ENCODE measurements at regions not wholly inside any gene's neighbourhood (a gene's known extent, or its start where the extent isn't known, plus 50 kb on each side); places are given as distances from the start of the nearest gene placed in this dataset.

GRCh38 chr9:82115331-82115730, 126.8 kb downstream of the SPATA31D1 start:
- no TSS peak for BruUV-seq (replicated peaks)
- POLR2A ChIA-PET: no interaction called here
- 0% methylated on average over 1 of the region's 1 CpG for WGBS (ENCODE audit: insufficient coverage, low coverage, missing lambda C conversion rate)

DNA sequence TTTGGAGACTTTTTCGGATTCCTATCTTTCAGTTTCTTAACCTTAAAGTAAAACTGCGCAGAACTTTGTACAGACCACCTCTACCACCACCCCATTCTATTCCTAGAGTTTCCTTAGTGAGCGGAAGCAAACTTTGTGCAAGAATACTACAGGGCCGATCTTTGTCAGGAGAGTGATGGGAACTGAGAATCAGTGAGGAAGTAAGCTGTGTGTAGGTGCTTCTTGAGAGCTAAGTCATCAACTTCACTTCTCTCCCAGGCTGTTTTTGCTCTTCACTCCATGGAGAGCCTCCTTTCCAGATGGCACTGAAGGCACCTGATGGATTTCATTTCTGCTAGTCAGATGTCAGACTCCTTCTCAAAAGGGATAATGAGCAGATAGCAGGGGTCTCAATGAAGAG, 127.3 kb downstream of the SPATA31D1 start:
- ChIA-PET CTCF (ENCODE audit: low intra/inter-chr PET ratio) (no interaction called here), POLR2A (interaction anchor here (0.6 kb wide), 1 partner anchor 1231 kb away, joined by 3 read pairs; no protein-coding TSS in a partner anchor)
- Histone ChIP-seq H3K9ac (ENCODE audit: insufficient read depth in 1 of 2, low read depth in 2 of 2, low read length in 2 of 2) (no peak overlapping the region), H3K36me3 (ENCODE audit: control insufficient read depth, insufficient read depth, low read length) (no peaks in the 10 kb centered on the region), H4K20me1 (replicated peaks; ENCODE audit: control insufficient read depth, insufficient read depth, low read length) (no peaks in the 10 kb centered on the region), H3K79me2 (ENCODE audit: control insufficient read depth, insufficient read depth, low read length) (no peaks in the 10 kb centered on the region), H2AFZ (ENCODE audit: low read depth, low read length) (no peak overlapping the region), H3K4me3 (no peak overlapping the region), H3K9me1 (ENCODE audit: control insufficient read depth, insufficient read depth, low read length) (no peaks in the 10 kb centered on the region), H3K9me3 (replicated peaks; ENCODE audit: control insufficient read depth, insufficient read depth, low read depth, low read length) (no peaks in the 10 kb centered on the region), H3K27me3 (ENCODE audit: control insufficient read depth in 2 of 2, insufficient read depth in 2 of 2, low read length in 2 of 2) (no peaks in the 10 kb centered on the region), H3K27ac (ENCODE audit: extremely low read depth, low read depth, low read length) (no peak overlapping the region), H3K4me1 (replicated peaks in 1 of 2; ENCODE audit: control insufficient read depth in 2 of 2, insufficient read depth in 2 of 2, low read length in 2 of 2) (no peaks in the 10 kb centered on the region), H3K4me2 (ENCODE audit: insufficient read depth, low read length) (no peak overlapping the region)
- intact Hi-C loops (cut with micrococcal nuclease) (no loop called here), in situ Hi-C loops (cut with MboI) (no loop called here)
- no peak for DNase-seq (ENCODE audit: extremely low read depth in 1 of 4, low spot score in 3 of 4)
- TF ChIP-seq RFX5 (IDR thresholded peaks at IDR 0.05; ENCODE audit: low read depth, low read length): no peak
- no peak for TF ChIP-seq RBBP5 (IDR thresholded peaks at IDR 0.05; ENCODE audit: borderline replicate concordance, insufficient read depth, low read length, poor library complexity, severe bottlenecking)
- no peak for TF ChIP-seq NCOA2 (IDR thresholded peaks at IDR 0.05; ENCODE audit: partially characterized antibody in 2 of 2)
- TF ChIP-seq TRIM28 (IDR thresholded peaks at IDR 0.05): no peak
- no peak for TF ChIP-seq FOXK1 (CRISPR knock-in tag; IDR thresholded peaks at IDR 0.05; ENCODE audit: borderline replicate concordance)
- TF ChIP-seq SPI1 (IDR thresholded peaks at IDR 0.05; ENCODE audit: borderline replicate concordance, low read depth, low read length): no peak
- no peak for TF ChIP-seq ZNF707 (CRISPR knock-in tag; conservative IDR thresholded peaks at IDR 0.05)
- TF ChIP-seq GTF2E2 (tag; IDR thresholded peaks at IDR 0.05): no peak
- no peak for TF ChIP-seq SIN3A (IDR thresholded peaks at IDR 0.05; ENCODE audit: borderline replicate concordance in 2 of 2, control insufficient read depth in 1 of 2, low read depth in 2 of 2, low read length in 2 of 2)
- no peak for TF ChIP-seq RAD51 (IDR thresholded peaks at IDR 0.05; ENCODE audit: borderline replicate concordance, low read depth)
- TF ChIP-seq ZNF445 (CRISPR knock-in tag; IDR thresholded peaks at IDR 0.05; ENCODE audit: low read depth): no peak
- no peak for TF ChIP-seq NCOA4 (IDR thresholded peaks at IDR 0.05; ENCODE audit: partially characterized antibody)
- no peak for TF ChIP-seq ZNF79 (CRISPR knock-in tag; IDR thresholded peaks at IDR 0.05; ENCODE audit: low read depth)
- WGBS (ENCODE audit: insufficient coverage, low coverage, missing lambda C conversion rate): 0% methylated on average over 2 of the region's 4 CpGs
- BruUV-seq (replicated peaks): no TSS peak
- ATAC-seq: no peak
- no peak for FAIRE-seq

More at GRCh38 chr9:82115331-82115730, 126.8 kb downstream of the SPATA31D1 start:
- FAIRE-seq (no peak), ATAC-seq (no peak), DNase-seq (ENCODE audit: extremely low read depth in 1 of 4, low spot score in 3 of 4) (no peak)
- no peaks in the 10 kb centered on the region for H4K20me1 ChIP-seq (replicated peaks; ENCODE audit: control insufficient read depth, insufficient read depth, low read length)
- no peaks in the 10 kb centered on the region for H3K27me3 ChIP-seq (ENCODE audit: control insufficient read depth in 2 of 2, insufficient read depth in 2 of 2, low read length in 2 of 2)
- TF ChIP-seq NFE2 (IDR thresholded peaks at IDR 0.05; ENCODE audit: low read depth) (no peak), ZKSCAN8 (CRISPR knock-in tag; IDR thresholded peaks at IDR 0.05) (no peak)
- no peak overlapping the region for H3K4me2 ChIP-seq (ENCODE audit: insufficient read depth, low read length)
- CTCF ChIA-PET (ENCODE audit: low intra/inter-chr PET ratio): no interaction called here
- H3K36me3 ChIP-seq (ENCODE audit: control insufficient read depth, insufficient read depth, low read length): no peaks in the 10 kb centered on the region
- no peak overlapping the region for H3K9ac ChIP-seq (ENCODE audit: insufficient read depth in 1 of 2, low read depth in 2 of 2, low read length in 2 of 2)
- H3K79me2 ChIP-seq (ENCODE audit: control insufficient read depth, insufficient read depth, low read length): no peaks in the 10 kb centered on the region
- no peaks in the 10 kb centered on the region for H3K4me1 ChIP-seq (replicated peaks in 1 of 2; ENCODE audit: control insufficient read depth in 2 of 2, insufficient read depth in 2 of 2, low read length in 2 of 2)
- intact Hi-C loops (cut with micrococcal nuclease) (no loop called here), in situ Hi-C loops (cut with MboI) (no loop called here)
- no peak overlapping the region for H2AFZ ChIP-seq (ENCODE audit: low read depth, low read length)
- H3K27ac ChIP-seq (ENCODE audit: extremely low read depth, low read depth, low read length): no peak overlapping the region
- H3K9me1 ChIP-seq (ENCODE audit: control insufficient read depth, insufficient read depth, low read length): no peaks in the 10 kb centered on the region
- no peak overlapping the region for H3K4me3 ChIP-seq
- no peaks in the 10 kb centered on the region for H3K9me3 ChIP-seq (replicated peaks; ENCODE audit: control insufficient read depth, insufficient read depth, low read depth, low read length)

All from K562 (cell line).